HS-5 (cell line): ENCODE measurements at regions not wholly inside any gene's neighbourhood (a gene's known extent, or its start where the extent isn't known, plus 50 kb on each side); places are given as distances from the start of the nearest gene placed in this dataset.

ENCODE experiments used
- DNase-seq: peaks from one replicate; pipeline ENCODE4 v3.0.0-alpha.2; 2012; ENCODE audit warnings: low read depth

GRCh38 chr1:38111589-38111988 lies 65.0 kb upstream of the POU3F1 start:
- no peak for DNase-seq

- DNase-seq = no peak
These were observed 58.7 kb upstream of the POU3F1 start for GRCh38 chr1:38105267-38105666.

- DNase-seq = no peak
These were observed 56.0 kb upstream of the POU3F1 start for GRCh38 chr1:38102636-38103035.

GRCh38 chr1:38101037-38101785 lies 54.6 kb upstream of the POU3F1 start:
- no peak for DNase-seq

GRCh38 chr1:38098101-38098847 lies 51.7 kb upstream of the POU3F1 start:
- no peak for DNase-seq

GRCh38 chr1:38097284-38097898 lies 50.8 kb upstream of the POU3F1 start:
- DNase-seq = no peak
